ENCODE measurements at regions not wholly inside any gene's neighbourhood (a gene's known extent, or its start where the extent isn't known, plus 50 kb on each side); places are given as distances from the start of the nearest gene placed in this dataset.

- DNase-seq (ENCODE audit: low read depth, low spot score): no peak
These were observed 306.0 kb upstream of the TMEM229A start for GRCh38 chr7:124338861-124339260.

- no peak for DNase-seq (ENCODE audit: low read depth, low spot score)
These were observed 298.0 kb upstream of the TMEM229A start for GRCh38 chr7:124330731-124331407.

DNA sequence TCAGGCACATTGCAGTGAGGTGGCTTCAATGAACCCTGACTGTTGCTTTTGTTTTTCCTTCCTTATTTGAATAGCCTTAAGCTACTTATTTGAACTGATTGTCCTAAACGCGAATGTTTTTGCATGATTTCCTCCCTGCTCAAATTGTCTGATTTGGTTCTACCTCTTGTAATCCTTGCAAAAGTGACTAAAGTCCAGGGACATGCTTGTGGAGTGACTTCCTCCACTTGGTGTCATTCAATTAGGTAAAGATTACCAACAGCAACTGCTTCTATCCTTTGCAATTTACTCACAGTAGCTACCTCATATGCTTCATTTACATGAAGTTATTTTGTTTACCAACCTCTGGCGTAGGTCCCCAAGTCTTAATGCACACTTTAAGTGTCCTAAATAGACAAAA lies 295.9 kb upstream of the TMEM229A start:
- DNase-seq (ENCODE audit: low read depth, low spot score): no peak

DNA sequence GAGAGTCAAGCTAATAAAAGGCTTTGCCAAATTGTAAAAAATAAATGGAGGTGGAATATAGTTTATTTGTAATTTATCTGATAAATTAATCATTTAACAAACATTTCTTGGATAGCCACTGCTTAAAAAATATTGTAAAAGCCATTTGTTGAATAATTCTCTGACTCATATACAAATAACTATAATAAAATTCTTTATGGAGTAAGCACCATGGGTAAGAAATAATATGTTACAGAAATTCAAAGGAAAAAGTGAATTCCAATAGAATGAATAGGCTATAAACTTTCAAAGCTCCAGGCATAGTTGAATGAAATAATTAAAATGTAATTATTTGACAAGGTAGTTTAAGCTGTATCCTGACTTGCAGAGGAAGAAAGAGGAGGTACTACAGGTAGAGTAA lies 291.4 kb upstream of the TMEM229A start:
- DNase-seq (ENCODE audit: low read depth, low spot score): no peak

GRCh38 chr7:124323597-124323996 lies 290.7 kb upstream of the TMEM229A start:
- DNase-seq (ENCODE audit: low read depth, low spot score): no peak

- no peak for DNase-seq (ENCODE audit: low read depth, low spot score)
These were observed 289.7 kb upstream of the TMEM229A start for GRCh38 chr7:124322561-124322960.

DNA sequence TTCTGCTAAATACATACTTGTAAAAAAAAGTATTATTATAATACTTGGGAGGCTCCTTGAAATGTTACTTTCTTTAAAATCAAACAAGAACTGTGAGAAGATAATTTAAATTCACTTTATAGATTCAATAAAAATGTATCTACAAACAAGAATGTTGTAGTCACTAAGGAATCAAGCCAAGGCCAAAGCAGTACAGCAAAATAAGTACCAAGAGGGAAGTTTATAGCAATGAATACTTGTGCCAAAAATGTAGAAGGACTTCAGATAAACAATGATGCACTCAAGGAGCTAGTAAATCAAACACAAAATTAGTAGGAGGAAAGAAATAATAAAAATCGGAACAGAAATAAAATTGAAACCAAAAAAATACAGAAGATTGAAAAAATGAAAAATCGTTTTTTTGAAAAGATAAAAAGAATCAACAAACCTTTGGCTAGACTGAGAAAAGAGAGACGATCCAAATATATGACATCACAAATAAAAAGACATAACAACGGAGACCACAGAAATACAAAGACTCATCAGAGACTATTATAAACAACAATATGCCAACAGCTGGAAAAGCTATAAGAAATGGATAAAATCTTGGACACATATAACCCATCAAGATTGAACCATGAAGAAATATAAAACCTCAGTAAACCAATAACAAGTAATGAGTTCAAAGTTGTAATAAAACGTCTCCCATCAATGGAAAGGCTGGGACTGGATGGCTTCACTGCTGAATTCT lies 286.0 kb upstream of the TMEM229A start:
- no peak for DNase-seq (ENCODE audit: low read depth, low spot score)

DNA sequence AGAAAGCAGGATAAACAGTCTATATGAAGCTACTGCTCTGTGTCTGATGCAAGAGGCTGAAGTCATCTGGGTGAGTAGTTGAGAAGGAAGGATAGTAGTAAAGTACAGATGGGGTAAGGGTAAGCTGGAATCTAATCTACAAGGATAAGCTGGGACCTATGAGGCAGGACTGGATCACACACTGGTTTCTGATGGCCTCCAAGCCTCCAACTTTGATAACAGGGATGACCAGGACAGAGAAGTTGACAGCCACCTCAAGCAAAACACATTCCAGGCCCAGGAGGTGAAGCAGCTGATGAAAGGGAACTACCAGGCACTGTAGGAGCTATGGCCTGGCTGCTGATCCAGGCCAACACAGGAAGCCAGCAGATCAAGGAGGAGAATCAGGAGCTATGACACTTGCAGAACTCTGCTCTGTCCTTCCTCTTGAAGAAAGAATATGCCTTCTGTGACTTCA lies 278.1 kb upstream of the TMEM229A start:
- DNase-seq (ENCODE audit: low read depth, low spot score): no peak

DNA sequence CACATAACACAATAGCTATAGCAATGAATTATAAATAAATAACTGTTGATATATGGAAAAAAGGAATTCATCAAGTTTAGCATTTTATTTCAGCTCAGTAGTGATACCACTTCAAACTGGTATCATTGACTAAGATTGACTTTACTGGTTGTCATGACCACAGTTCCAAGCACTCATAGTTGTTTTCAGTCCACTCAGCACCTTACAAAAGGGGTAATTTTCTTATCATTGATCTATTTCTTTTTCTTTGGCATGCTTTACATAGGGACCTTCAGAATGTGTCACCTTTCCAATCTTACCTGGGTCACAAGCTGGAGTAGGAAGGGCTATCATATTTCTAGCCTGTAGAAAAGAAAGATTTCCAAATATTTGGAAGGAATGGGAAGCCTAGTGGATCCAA lies 275.5 kb upstream of the TMEM229A start:
- no peak for DNase-seq (ENCODE audit: low read depth, low spot score)

GRCh38 chr7:124295289-124295688 lies 262.4 kb upstream of the TMEM229A start:
- no peak for DNase-seq (ENCODE audit: low read depth, low spot score)

DNA sequence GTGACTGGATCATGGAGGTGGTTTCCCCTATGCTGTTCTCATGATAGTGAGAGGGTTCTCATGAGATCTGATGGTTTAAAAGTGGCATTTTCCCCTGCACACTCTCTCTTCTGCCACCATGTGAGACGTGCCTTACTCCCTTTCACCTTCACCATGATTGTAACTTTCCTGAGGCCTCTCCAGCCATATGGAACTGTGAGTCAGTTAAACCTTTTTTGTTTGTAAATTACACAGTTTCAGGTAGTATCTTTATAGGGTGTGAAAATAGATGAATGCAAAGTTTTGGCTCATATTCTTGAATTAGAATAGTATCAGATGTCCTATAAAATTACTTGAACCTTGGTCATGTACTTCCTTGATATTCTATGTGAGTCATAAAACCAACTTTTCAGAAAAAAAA lies 252.1 kb upstream of the TMEM229A start:
- no peak for DNase-seq (ENCODE audit: low read depth, low spot score)

DNA sequence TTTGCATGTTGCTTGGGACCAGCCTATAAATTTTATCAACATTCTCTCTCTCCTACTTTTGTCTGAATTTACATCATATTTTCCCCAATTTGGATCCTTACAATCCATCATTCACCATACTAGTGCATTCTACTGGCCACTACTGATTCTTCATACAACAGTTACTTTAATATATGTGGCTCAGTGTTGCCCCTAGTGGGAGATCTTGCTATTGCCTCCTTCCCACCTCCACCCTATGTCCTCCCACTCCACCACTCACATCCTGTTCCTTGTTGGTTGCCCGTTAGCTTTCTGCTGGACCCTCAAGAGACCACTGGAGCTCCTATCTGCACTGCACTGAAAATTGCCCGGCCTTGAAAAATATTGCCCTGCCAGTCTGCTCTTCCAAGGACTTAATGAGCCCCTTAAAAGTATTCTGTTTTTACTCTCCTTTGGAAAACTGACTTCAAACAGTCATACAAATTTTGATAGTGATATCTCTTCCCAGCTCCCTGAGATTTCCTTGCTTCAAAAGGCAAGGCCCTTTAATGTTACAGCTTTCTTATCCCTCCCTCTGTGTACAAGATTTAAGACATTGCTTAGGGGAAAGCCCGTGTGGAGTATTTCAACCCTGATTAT lies 243.2 kb upstream of the TMEM229A start:
- DNase-seq (ENCODE audit: low read depth, low spot score): no peak

GRCh38 chr7:124275411-124275810 lies 242.5 kb upstream of the TMEM229A start:
- DNase-seq (ENCODE audit: low read depth, low spot score): no peak

DNA sequence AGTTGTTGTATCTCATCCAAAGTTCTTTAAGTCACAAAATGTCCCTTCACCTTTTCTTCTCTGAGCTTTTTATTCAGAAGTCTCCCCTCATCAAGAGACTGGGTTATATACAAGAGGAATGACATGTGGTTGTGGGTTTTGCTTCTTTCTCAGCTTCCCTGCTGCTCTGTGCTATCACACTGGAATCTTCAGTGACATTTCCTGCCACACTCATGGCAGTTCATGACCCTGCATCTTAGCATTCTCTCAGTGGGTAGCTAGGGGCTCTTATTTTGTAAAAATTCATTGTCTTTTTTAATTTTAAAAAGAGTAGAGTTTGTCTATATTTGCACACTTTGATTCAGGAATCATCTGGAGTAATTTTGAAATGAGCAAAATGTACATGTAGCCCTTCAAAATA lies 236.9 kb upstream of the TMEM229A start:
- no peak for DNase-seq (ENCODE audit: low read depth, low spot score)

- no peak for DNase-seq (ENCODE audit: low read depth, low spot score)
These were observed 234.3 kb upstream of the TMEM229A start for GRCh38 chr7:124267154-124267553.

DNA sequence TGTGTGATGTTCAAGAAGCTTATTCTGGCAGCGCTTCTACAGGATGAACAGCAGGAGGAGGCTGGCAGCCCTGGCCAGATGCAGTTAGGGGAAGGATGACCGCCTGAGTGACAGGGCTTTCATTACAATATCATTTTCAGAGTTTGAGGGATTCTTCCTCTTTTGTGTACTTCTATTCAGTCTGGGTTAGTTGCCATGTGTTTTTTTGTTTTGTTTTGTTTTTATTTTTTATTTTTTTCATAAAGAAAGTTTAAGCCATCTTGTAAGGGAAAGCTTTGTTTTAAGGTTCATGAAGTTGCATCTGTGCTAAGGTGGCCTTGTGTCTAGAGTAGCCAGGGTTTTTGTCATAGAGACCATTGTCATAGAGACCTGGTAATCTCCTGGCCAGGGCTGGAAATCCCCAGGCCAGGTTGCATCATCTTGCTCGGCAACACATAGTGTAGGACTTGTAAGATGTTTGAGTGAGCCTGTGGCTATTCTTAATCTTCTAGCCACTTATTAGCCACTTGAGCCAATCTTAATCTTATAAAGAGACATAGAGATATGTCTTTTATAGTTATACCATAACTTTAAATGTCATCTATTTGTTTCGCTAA lies 230.5 kb upstream of the TMEM229A start:
- DNase-seq (ENCODE audit: low read depth, low spot score): no peak

- no peak for DNase-seq (ENCODE audit: low read depth, low spot score)
These were observed 228.8 kb upstream of the TMEM229A start for GRCh38 chr7:124261710-124262109.

GRCh38 chr7:124257638-124258308 lies 224.9 kb upstream of the TMEM229A start:
- DNase-seq (ENCODE audit: low read depth, low spot score): no peak

DNA sequence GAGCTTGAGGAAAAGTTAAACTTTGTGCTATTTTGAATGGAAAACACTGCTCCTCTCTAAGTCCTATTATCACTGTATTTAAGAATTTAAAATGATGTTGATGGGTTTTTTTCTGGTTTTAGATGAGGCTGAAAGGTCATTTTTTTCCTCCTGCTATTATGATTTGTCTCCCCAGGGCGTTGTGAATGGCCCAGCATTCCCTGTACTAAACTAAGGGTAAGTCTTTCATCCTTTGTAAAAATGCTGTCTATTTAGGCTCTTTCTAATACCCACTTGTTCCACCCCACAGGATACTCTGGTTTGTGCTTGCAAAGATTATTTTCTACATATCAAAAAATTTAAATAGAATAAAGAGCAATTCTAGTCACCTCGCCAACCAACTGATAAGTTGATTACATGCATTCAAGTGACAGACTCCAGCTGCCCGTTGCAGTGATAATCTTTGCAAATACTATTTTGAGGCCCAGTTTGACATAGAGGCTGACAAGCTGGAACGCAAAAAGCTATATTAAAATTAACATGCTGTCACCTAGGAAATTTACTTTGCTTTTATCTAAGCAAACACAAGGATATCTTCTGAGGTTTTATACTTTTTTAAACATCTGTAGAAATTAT lies 222.3 kb upstream of the TMEM229A start:
- DNase-seq (ENCODE audit: low read depth, low spot score): no peak

- no peak for DNase-seq (ENCODE audit: low read depth, low spot score)
These were observed 221.5 kb upstream of the TMEM229A start for GRCh38 chr7:124254396-124254795.

GRCh38 chr7:124251636-124252035 lies 218.8 kb upstream of the TMEM229A start:
- no peak for DNase-seq (ENCODE audit: low read depth, low spot score)
